ENCODE measurements at regions not wholly inside any gene's neighbourhood (a gene's known extent, or its start where the extent isn't known, plus 50 kb on each side); places are given as distances from the start of the nearest gene placed in this dataset.
"Not testable (repeated sequence)": the region's sequence is repeated elsewhere in the genome, so short reads cannot be mapped to it uniquely, and the experiment has no call there.

- peak in 1 of 2 donors; percentile 13 for DNase-seq (ENCODE audit: low read depth in 2 of 2)
Observed at GRCh38 chr11:15837901-15838489, 518.4 kb downstream of the SOX6 start.

GRCh38 chr11:15839061-15839460 is 517.3 kb downstream of the SOX6 start:
- no peak for DNase-seq (ENCODE audit: low read depth in 2 of 2)

- DNase-seq (ENCODE audit: low read depth in 2 of 2), result no peak
Observed at GRCh38 chr11:15840966-15841365, 515.4 kb downstream of the SOX6 start.

- DNase-seq (ENCODE audit: low read depth in 2 of 2), result no peak
Observed at GRCh38 chr11:15841931-15842740, 514.2 kb downstream of the SOX6 start.

- peak in 1 of 2 donors; percentile 20 for DNase-seq (ENCODE audit: low read depth in 2 of 2)
Observed at GRCh38 chr11:15843309-15843872, 513.0 kb downstream of the SOX6 start.

GRCh38 chr11:15845261-15845660 is 511.1 kb downstream of the SOX6 start:
- no peak for DNase-seq (ENCODE audit: low read depth in 2 of 2)

GRCh38 chr11:15848631-15849168 is 507.6 kb downstream of the SOX6 start:
- DNase-seq (ENCODE audit: low read depth in 2 of 2), result no peak

GRCh38 chr11:15849257-15849656 is 507.1 kb downstream of the SOX6 start:
- DNase-seq (ENCODE audit: low read depth in 2 of 2), result no peak

GRCh38 chr11:15850335-15850734 is 506.0 kb downstream of the SOX6 start:
- not testable (repeated sequence) for DNase-seq (ENCODE audit: low read depth in 2 of 2)

GRCh38 chr11:15851051-15851498 is 505.3 kb downstream of the SOX6 start:
- no peak for DNase-seq (ENCODE audit: low read depth in 2 of 2)

- DNase-seq (ENCODE audit: low read depth in 2 of 2), result peak; percentile 32 to 48
Observed at GRCh38 chr11:15852179-15852578, 504.2 kb downstream of the SOX6 start.

- DNase-seq (ENCODE audit: low read depth in 2 of 2), result no peak
Observed at GRCh38 chr11:15854245-15854644, 502.1 kb downstream of the SOX6 start.

- DNase-seq (ENCODE audit: low read depth in 2 of 2), result no peak
Observed at GRCh38 chr11:15858881-15859280, 497.5 kb downstream of the SOX6 start.

GRCh38 chr11:15859411-15859810 is 496.9 kb downstream of the SOX6 start:
- no peak for DNase-seq (ENCODE audit: low read depth in 2 of 2)

GRCh38 chr11:15861256-15861655 is 495.1 kb downstream of the SOX6 start:
- DNase-seq (ENCODE audit: low read depth in 2 of 2), result no peak

- DNase-seq (ENCODE audit: low read depth in 2 of 2), result no peak
Observed at GRCh38 chr11:15863411-15863810, 492.9 kb downstream of the SOX6 start.

GRCh38 chr11:15864026-15864805 is 492.1 kb downstream of the SOX6 start:
- no peak for DNase-seq (ENCODE audit: low read depth in 2 of 2)

GRCh38 chr11:15865212-15865987 is 490.9 kb downstream of the SOX6 start:
- peak; percentile 11 to 50 for DNase-seq (ENCODE audit: low read depth in 2 of 2)

GRCh38 chr11:15867871-15868270 is 488.5 kb downstream of the SOX6 start:
- DNase-seq (ENCODE audit: low read depth in 2 of 2), result no peak

- DNase-seq (ENCODE audit: low read depth in 2 of 2), result no peak
Observed at GRCh38 chr11:15870911-15871310, 485.4 kb downstream of the SOX6 start.
